NOMO-1 treated with DMSO at 0.1 percent for 48 hours (cell line): ENCODE measurements at regions not wholly inside any gene's neighbourhood (a gene's known extent, or its start where the extent isn't known, plus 50 kb on each side); places are given as distances from the start of the nearest gene placed in this dataset.
"Not testable (repeated sequence)": the region's sequence is repeated elsewhere in the genome, so short reads cannot be mapped to it uniquely, and the experiment has no call there.

Experiments
- DNase-seq: peaks from one replicate; lab custom pipeline; 2025; ENCODE audit not compliant: unreplicated experiment; lab: John Stamatoyannopoulos, UW

DNA sequence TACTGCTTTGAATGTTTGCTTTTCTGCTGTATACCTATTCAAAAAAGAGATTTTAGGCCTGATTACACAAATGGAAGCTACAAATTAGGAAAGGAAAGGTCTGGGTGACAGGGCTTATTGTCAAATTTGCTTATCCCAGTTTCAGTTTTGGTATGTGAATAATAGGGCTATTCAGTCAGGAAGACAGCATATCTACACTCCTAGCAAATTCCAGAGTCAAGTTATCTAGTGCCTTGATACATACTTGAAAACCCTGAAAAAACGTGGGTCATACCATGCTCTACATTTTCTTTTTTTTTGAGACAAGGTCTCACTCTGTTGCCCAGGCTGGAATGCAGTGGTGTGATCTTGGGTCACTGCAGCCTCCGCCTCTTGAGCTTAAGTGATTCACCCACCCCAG is 59.2 kb upstream of the CCDC180 start:
- not testable (repeated sequence) for DNase-seq

DNA sequence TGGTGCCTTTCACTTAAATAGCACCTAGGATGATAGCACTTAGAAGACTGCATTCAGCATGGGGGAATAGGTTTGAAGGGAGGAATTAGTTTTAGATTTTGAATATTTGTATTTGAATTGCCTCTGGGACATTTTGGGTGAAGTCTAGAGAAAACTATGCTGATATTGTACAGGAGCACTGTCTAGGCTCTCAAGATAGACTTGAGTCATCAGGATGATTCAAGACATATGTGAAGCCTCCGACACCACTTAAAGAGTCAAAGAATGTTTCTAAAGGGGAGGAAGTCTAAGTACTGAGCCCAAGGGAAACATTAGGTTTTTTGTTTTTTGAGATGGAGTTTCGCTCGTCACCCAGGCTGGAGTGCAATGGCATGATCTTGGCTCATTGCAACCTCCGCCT is 63.9 kb upstream of the CCDC180 start:
- DNase-seq: no peak

DNA sequence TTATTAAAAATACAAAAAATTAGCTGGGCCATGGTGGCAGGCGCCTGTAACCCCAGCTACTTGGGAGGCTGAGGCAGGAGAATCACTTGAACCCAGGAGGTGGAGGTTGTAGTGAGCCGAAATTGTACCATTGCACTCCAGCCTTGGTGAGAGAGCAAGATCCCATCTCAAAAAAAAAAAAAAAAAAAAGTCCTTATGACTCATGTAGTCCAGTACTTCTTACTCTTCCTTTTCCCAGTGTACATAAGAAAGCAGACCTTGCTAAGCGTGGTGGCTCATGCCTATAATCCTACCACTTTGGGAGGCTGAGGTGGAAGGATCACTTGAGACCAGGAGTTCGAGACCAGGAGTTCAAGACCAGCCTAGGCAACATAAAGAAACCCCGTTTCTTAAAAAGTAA is 66.0 kb upstream of the CCDC180 start:
- not testable (repeated sequence) for DNase-seq

DNA sequence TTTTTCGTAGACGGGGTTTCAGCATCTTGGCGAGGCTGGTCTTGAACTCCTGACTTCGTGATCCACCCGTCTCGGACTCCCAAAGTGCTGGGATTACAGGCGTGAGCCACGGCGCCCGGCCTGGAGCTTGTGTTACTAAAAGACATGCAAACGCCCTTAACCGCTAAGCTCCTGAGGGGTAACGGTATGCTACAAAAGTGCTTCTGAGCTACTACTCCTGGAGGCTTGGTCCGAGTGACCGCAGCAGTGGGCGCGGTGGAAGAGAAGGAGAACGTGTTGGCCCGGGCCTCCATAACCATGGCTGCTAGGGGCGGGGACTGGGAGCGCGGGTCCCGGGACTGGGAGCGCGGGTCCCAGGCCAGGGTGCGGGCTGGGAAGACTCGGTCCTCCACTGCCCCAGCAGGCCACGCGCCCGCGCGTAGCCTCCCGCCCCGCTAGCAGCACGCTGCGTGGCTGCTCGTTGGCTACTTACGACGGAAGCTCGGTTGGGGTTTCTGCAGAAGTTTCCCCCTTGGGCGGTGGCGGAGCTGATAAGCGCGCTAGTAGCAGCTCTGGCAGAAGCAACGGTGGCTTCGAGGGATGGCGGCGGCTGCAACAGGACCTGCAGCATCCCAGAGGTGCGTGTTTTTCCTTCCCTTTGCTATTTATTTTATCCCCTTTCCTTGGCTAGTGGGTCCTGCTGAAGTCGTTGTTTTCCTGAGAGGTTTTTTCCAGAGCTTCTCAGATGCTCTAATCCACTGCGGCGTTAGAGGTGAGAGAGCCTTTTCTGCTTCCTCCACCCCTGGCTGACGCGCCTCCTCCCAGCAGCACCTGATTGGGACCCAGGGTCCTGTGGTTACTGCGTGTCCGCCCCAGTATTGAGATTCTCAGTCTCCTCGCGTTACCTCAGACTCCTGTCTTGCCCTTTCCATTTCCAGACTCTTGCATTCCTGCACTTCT is 69.2 kb upstream of the CCDC180 start:
- peak; percentile 65 for DNase-seq

DNA sequence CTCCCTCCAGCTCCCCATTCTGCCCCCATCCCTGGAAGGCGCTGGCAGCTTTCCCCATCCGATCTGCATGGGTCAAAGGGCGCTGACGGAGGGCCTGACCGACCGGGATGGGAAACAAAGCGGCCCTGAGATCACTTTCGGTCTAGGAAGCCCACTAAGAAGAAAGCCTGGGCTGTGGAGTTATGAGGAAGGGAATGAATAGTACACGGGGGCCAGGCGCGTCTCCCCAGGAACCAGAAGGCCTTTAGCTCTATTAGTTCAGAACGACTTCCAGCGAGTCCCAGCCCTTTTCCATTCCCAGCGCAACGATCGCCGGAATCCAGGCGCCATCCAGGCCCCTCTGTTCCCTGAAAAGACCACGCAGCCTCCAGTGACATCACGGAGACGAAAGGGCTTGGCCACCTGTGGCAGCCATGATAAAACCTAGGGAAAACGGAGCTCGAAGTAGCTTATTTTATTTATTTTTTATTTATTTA is 70.1 kb upstream of the CCDC180 start:
- no peak for DNase-seq

DNA sequence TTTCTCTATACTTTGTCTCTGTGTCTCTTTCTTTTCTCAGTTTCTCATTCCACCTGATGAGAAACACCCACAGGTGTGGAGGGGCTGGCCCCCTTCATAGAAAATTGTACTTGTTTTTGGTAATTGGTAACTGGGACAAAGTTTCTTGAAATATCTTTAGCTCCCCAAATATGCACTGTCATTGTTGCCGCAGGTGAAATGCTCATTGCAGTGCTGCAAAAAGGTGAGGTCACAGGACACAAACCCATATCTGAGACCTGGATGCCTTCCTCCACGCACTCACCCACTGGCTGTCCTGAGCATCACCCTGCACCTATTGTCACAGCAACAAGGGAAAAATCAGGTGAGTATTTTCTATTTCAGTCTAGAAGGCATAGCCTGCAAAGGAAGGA is 74.5 kb upstream of the CCDC180 start:
- DNase-seq: not testable (repeated sequence)

DNA sequence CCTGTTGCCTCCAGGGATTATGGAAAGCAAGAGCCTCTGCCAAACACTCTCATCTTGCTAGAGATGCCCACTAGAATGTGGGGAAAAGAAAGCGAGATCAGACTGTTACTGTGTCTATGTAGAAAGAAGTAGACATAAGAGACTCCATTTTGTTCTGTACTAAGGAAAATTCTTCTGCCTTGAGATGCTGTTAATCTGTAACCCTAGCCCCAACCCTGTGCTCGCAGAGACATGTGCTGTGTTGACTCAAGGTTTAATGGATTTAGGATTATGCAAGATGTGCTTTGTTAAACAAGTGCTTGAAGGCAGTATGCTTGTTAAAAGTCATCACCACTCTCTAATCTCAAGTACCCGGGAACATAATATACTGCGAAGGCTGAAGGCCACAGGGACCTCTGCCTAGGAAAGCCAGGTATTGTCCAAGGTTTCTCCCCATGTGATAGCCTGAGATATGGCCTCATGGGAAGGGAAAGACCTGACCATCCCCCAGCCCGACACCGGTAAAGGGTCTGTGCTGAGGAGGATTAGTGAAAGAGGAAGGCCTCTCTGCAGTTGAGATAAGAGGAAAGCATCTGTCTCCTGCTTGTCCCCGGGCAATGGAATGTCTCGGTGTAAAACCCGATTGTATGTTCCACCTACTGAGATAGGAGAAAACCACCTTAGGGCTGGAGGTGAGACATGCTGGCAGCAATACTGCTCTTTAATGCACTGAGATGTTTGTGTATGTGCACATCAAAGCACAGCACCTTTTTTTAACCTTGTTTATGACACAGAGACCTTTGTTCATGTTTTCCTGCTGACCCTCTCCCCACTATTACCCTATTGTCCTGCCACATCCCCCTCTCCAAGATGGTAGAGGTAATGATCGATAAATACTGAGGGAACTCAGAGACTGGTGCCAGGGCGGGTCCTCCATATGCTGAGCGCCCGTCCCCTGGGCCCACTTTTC is 75.1 kb upstream of the CCDC180 start:
- DNase-seq: not testable (repeated sequence)

DNA sequence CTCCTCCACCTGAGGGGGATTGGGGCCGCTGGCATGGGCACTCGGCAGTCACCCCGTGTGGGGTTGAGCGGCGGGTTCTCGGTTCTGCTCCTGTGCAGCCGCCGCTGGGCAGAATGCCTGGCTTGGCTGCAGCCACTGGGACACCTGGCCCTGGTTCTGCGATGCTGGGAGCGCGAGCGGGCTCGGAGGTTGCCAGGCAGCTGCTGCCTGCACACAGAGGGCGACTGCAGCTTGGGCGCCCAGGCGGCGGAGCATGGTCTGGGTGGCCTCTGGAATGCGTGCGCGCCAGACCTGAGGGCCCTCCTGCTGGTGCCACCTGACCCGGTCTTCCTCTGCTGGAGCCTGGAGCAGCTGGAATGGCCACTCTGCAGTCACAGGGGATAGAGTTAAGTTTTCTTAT is 85.1 kb upstream of the CCDC180 start:
- not testable (repeated sequence) for DNase-seq

DNA sequence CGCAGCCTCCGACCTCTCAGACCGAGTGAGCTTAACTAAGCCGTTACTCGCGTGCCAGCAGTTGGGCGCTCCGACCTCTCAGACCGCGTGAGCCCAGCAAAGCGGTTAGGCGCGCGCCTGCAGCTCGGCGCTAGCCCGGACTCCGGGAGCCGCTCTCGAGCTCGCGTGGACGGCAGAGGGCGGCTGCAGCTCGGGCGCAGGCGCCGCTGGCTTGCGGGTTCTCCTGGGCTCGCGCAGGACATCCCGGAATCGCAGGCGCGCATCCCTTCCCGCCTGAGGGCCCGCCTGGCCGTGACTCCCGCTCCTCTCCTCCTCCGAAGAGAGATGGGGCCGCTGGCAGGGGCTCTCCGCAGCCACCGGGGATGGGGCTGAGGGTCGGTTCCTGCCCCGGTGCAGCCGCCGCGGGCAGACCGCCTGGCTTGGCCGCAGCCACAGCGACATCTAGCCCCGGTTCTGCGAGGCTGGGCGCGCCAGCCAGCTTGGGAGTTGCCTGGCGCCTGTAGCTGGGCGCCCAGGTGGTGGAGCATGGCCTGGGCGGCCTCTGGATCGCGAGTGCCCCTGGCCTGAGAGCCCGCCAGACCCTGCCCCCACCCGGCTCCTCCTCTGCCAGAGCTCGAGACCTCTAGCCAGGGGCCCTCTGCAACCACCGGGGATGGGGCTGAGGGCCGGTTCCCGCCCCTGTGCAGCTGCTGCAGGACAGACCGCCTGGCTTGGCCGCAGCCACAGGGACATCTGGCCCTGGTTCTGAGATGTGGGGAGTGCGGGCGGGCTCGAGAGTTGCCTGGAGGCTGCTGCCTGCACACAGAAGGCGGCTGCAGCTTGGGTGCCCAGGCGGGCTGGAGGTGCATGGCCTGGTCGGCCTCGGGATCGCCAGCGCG is 85.7 kb upstream of the CCDC180 start:
- DNase-seq: peak; percentile 43

DNA sequence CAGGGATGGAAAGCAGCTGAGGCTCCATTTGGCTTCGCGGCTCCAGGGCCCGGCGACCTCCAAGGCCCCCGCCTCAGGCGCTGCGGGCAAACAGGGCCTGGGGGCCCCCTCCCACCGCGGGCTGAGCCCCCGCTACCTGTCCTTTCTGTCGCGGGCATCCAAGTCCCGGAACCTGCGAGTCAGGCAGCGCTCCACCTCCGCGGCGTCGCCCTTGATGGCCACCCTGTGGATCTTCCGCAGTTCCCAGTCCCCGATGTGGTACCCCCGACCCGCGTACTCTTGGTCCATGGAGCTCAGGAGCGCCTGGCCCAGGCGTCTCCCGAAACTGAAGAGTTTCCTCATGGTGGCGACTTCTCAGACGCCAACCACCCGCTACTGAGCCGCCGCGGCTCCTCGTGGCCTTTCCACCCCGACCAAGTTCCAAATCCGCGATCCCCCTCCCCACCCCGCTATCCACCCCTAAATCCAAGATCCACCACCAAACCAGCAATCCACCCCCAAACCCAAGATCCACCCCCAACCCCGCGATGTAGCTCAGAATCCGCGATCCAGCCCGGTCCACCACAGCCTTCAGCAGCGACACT is 86.5 kb upstream of the CCDC180 start:
- DNase-seq: no peak

DNA sequence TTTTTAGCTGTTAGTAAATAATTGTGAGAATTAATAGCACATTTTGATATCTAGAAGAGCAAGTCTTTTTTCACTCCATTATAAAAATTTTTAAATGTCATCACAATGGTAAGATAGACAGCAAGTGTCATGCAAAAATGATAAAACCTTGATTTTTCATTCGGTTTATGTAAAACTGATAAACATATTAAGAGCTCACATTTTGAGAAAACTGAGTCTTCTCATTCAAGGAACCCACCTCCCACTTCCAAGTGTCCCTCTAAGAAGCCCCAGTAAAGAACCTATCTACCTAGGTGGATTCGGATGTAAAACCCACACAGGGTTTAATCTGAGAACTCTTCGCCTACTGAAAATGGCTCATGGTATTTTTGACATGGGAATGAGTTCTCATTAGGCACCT is 87.1 kb upstream of the CCDC180 start:
- not testable (repeated sequence) for DNase-seq

DNA sequence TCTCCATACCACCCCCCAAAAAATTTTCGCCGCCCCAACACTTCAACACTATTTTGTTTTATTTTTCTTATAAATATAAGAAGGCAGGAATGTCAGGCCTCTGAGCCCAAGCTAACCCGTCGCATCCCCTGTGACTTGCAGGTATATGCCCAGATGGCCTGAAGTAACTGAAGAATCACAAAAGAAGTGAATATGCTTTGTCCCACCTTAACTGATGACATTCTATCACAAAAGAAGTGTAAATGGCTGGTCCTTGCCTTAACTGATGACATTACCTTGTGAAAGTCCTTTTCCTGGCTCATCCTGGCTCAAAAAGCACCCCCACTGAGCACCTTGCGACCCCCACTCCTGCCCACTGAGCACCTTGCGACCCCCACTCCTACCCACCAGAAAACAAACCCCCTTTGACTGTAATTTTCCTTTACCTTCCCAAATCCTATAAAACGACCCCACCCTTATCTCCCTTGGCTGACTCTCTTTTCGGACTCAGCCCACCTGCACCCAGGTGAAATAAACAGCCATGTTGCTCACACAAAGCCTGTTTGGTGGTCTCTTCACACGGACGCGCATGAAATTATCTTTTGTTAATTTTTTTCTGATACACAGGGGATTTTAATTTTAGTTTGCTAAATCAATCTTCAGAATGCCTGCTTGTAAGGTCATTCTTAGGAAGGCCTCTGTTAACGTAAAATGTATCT is 87.9 kb upstream of the CCDC180 start:
- not testable (repeated sequence) for DNase-seq

DNA sequence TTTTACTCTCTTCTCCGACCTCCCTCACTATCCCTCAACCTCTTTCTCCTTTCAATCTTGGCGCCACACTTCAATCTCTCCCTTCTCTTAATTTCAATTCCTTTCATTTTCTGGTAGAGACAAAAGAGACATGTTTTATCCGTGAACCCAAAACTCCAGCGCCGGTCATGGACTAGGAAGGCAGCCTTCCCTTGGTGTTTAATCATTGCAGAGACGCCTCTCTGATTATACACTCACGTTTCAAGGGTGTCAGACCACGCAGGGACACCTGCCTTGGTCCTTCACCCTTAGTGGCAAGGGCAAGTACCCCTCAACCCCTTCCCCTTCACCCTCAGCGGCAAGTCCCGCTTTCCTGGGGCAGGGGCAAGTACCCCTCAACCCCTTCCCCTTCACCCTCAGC is 92.3 kb upstream of the CCDC180 start:
- DNase-seq: not testable (repeated sequence)

DNA sequence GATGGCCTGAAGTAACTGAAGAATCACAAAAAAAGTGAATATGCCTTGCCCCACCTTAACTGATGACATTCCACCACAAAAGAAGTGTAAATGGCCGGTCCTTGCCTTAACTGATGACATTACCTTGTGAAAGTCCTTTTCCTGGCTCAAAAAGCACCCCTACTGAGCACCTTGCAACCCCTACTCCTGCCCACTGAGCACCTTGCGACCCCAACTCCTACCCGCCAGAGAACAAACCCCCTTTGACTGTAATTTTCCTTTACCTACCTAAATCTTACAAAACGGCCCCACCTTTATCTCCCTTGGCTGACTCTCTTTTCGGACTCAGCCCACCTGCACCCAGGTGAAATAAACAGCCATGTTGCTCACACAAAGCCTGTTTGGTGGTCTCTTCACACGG is 92.9 kb upstream of the CCDC180 start:
- not testable (repeated sequence) for DNase-seq

DNA sequence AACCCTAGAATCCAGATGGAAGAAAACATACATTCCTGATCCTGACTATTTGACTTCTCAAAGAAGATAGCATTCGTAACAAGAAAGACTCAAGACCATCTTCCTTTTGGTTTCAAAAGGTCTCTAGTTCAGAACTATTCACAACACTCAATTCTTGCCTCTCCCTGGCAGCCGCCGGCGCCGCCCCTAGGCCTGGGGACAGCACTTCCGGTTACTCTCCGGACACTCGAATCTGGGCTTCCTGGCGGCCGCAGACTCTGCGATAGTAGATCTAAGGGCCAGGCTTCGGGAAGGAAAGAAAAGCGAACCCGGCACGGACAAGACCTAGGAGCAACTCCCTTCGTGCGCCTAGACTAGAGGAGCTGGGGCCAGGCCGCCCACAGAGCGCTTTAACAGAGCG is 107.8 kb upstream of the CCDC180 start:
- not testable (repeated sequence) for DNase-seq

DNA sequence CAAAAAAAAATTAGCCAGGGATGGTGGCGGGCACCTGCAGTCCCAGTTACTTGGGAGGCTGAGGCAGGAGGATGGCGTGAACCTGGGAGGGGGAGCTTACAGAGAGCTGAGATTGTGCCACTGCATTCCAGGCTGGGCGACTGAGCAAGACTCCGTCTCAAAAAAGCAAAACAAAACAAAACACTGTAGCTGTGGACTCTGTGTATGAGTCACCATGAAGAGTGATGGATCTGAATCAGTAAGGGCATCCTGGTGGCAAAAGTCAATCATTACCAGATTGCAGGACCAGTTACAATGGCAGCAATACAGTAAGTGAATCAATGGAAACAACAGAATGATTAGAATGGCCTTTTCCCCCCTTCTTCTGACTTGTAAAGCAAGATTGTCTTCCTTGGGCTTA is 113.7 kb upstream of the CCDC180 start:
- not testable (repeated sequence) for DNase-seq

DNA sequence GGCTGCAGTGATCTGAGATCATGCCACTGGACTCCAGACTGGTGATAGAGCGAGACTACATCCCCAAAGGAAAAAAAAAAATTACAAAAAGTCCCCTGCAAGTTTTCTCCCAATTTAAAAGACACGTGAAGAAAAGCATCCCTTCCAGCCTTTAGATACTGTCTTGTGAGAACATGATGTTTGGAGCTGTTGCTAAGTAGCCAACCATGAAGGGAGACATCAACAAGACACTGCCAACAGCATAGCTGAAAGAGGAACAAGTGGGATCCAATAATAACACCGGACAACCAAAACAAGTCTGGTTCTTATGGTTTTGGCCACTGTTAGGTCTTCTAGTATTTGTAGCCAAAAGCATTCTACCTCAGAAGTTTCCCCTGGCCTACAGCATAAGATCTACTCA is 118.9 kb upstream of the CCDC180 start:
- DNase-seq: no peak

DNA sequence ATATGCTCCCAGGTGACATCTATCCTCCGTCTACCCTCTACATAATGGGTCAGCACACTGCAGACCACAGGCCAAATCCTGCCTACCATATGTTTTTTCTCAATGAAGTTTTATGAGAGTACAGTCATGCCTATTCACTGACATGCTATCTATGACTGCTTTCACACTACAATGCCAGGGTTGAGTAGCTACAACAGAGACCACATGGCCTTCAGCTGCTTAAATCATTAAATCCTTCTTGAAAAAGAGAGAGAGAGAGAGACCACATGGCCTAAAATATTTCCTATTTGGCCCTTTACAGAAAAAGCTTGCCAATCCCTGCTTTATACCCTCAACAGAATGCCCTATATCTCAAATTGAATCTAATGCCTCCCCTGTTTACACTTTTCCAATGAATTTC is 119.8 kb upstream of the CCDC180 start:
- not testable (repeated sequence) for DNase-seq

DNA sequence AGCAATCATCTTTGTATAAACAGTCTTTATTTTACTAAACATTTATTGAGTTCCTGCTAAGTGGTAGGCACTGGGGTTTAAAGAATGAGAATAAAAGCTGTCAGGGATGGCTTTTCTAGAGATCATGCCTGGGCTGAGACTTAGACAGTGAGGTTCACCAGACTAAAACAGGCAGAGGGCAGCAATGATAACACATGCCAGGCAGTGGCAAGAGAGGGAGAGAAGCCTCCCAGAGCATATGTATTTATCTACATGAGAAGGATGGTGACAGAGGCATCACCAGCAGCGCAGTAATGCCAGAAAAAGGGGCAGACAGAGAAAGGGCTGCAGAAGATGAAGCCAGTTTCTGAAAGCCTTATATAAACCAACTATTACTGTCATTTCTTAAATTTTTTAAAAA is 121.0 kb upstream of the CCDC180 start:
- DNase-seq: no peak

DNA sequence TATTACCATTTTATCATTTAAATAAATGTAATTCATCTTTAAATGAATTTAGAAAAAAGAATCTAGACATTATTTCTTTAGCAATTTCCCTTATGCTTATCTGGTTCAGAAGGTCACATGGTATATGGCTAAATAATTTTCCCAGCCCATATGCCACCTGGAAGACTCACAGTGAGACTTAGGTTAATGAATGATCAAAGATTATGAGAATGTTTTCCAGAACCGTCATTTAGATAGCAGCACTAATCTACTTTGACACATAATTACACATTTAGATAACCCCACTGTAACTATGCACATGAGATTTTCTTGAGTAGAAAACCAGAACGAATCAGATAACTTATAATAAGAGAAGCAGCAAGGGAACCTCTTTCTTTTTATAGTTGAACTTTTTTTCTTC is 124.9 kb upstream of the CCDC180 start:
- not testable (repeated sequence) for DNase-seq
